DND-41 (cell line): ENCODE measurements at regions not wholly inside any gene's neighbourhood (a gene's known extent, or its start where the extent isn't known, plus 50 kb on each side); places are given as distances from the start of the nearest gene placed in this dataset.

Experiments used
- ATAC-seq: fragments of 200-7000 bp; cut with Tn5 transposase; 3 replicates; pipeline ENCODE4 v1.9.1; 2021; ENCODE audit warnings: low read depth; ENCODE audit not compliant: insufficient read depth
- DNase-seq: peaks from one replicate; pipeline ENCODE4 v3.0.0-alpha.2; 2020
- H2AFZ ChIP-seq: 2 replicates; pipeline ENCODE4 v1.6.0; 2012; ENCODE audit warnings: low read depth, low read length
- H3K27ac ChIP-seq: 2 replicates; pipeline ENCODE4 v1.5.1; 2012; ENCODE audit warnings: low read length, inconsistent platforms
- H3K27me3 ChIP-seq: fragments of 200-600 bp; sonication (generic); 2 replicates; pipeline ENCODE4 v1.6.0; 2012; ENCODE audit warnings: low read length, mild to moderate bottlenecking, inconsistent platforms; ENCODE audit not compliant: insufficient read depth, poor library complexity
- H3K36me3 ChIP-seq: 2 replicates; pipeline ENCODE4 v1.5.1; 2012; ENCODE audit warnings: low read length, inconsistent platforms; ENCODE audit not compliant: insufficient read depth
- H3K4me1 ChIP-seq: 2 replicates; pipeline ENCODE4 v1.5.1; 2012; ENCODE audit warnings: mild to moderate bottlenecking, low read length; ENCODE audit not compliant: insufficient read depth
- H3K4me2 ChIP-seq: 2 replicates; pipeline ENCODE4 v1.6.0; 2012; ENCODE audit warnings: mild to moderate bottlenecking, moderate library complexity, low read length, inconsistent platforms; ENCODE audit not compliant: insufficient read depth
- H3K4me3 ChIP-seq, 2 experiments: fragments of 200-600 bp in 1 of 2; shearing (Covaris generic) in 1 of 2; 2 replicates each; pipeline ENCODE4 v1.5.1; 2012 to 2016; ENCODE audit warnings: inconsistent platforms in 2 of 2, low read length in 2 of 2, mild to moderate bottlenecking in 2 of 2, low read depth in 1 of 2, moderate library complexity in 1 of 2
- H3K79me2 ChIP-seq: 2 replicates; pipeline ENCODE4 v1.6.0; 2012; ENCODE audit warnings: low read length, inconsistent platforms; ENCODE audit not compliant: insufficient read depth
- H3K9ac ChIP-seq: 2 replicates; pipeline ENCODE4 v1.6.0; 2012; ENCODE audit warnings: low read depth, mild to moderate bottlenecking, inconsistent platforms, low read length, moderate library complexity
- H3K9me3 ChIP-seq: 2 replicates; pipeline ENCODE4 v1.5.1; 2012; ENCODE audit warnings: low read length, moderate library complexity, mild to moderate bottlenecking, inconsistent platforms; ENCODE audit not compliant: insufficient read depth, severe bottlenecking
- H4K20me1 ChIP-seq: 2 replicates; pipeline ENCODE4 v1.6.0; 2012; ENCODE audit warnings: low read length; ENCODE audit not compliant: insufficient read depth
- CTCF ChIP-seq: IDR thresholded peaks from 2 replicates; pipeline ENCODE4 v1.5.1; 2012; ENCODE audit warnings: borderline replicate concordance, low read length, moderate library complexity, mild to moderate bottlenecking; ENCODE audit not compliant: poor library complexity, severe bottlenecking; ENCODE audit errors: extremely low read depth
- EZH2 ChIP-seq: IDR thresholded peaks from 3 replicates; pipeline ENCODE4 v1.6.1; 2012; ENCODE audit warnings: borderline replicate concordance, low read depth, mild to moderate bottlenecking, moderate library complexity, low read length, inconsistent platforms; ENCODE audit not compliant: severe bottlenecking

GRCh38 chr9:13520069-13520468, 240.6 kb upstream of the MPDZ start:
- Histone ChIP-seq H3K4me2 (no peak overlapping the region), H3K9me3 (no peaks in the 10 kb centered on the region), H3K9ac (no peak overlapping the region), H3K27ac (no peak overlapping the region), H3K27me3 (no peaks in the 10 kb centered on the region), H3K79me2 (no peaks in the 10 kb centered on the region), H3K36me3 (no peaks in the 10 kb centered on the region), H3K4me3 (no peak overlapping the region), H4K20me1 (no peaks in the 10 kb centered on the region), H3K4me1 (no peaks in the 10 kb centered on the region), H2AFZ (no peak overlapping the region)
- ATAC-seq, result no peak
- TF ChIP-seq CTCF, result no peak
- TF ChIP-seq EZH2, result no peak
- no peak for DNase-seq

- DNase-seq (no peak), ATAC-seq (no peak)
- H3K9me3 ChIP-seq, result no peaks in the 10 kb centered on the region
- no peak overlapping the region for H2AFZ ChIP-seq
- no peak overlapping the region for H3K4me3 ChIP-seq
- no peak overlapping the region for H3K27ac ChIP-seq
- no peaks in the 10 kb centered on the region for H3K36me3 ChIP-seq
- H3K4me1 ChIP-seq, result no peaks in the 10 kb centered on the region
- H4K20me1 ChIP-seq, result no peaks in the 10 kb centered on the region
- no peaks in the 10 kb centered on the region for H3K79me2 ChIP-seq
- no peaks in the 10 kb centered on the region for H3K27me3 ChIP-seq
- no peak overlapping the region for H3K4me2 ChIP-seq
- H3K9ac ChIP-seq, result no peak overlapping the region
- TF ChIP-seq EZH2, result no peak
- TF ChIP-seq CTCF, result no peak
Observed at GRCh38 chr9:13513716-13514444, 234.4 kb upstream of the MPDZ start.

- no peak overlapping the region for H3K4me2 ChIP-seq
- H3K9ac ChIP-seq, result no peak overlapping the region
- no peaks in the 10 kb centered on the region for H3K79me2 ChIP-seq
- no peak overlapping the region for H3K27ac ChIP-seq
- H3K9me3 ChIP-seq, result no peaks in the 10 kb centered on the region
- no peak for TF ChIP-seq CTCF
- no peak for TF ChIP-seq EZH2
- no peak for ATAC-seq
- no peaks in the 10 kb centered on the region for H4K20me1 ChIP-seq
- H3K4me1 ChIP-seq, result no peaks in the 10 kb centered on the region
- no peak overlapping the region for H2AFZ ChIP-seq
- no peaks in the 10 kb centered on the region for H3K36me3 ChIP-seq
- no peak for DNase-seq
- no peak overlapping the region for H3K4me3 ChIP-seq
- no peaks in the 10 kb centered on the region for H3K27me3 ChIP-seq
Observed at GRCh38 chr9:13513286-13513685, 233.8 kb upstream of the MPDZ start.
